ENCODE measurements at regions not wholly inside any gene's neighbourhood (a gene's known extent, or its start where the extent isn't known, plus 50 kb on each side); places are given as distances from the start of the nearest gene placed in this dataset.

- no peak for DNase-seq
Measured at GRCh38 chr21:38924954-38925353, 119.2 kb downstream of the ETS2 start.

- no peak for DNase-seq
Measured at GRCh38 chr21:38923429-38923828, 117.7 kb downstream of the ETS2 start.

- no peak for DNase-seq
Measured at GRCh38 chr21:38922474-38923235, 116.9 kb downstream of the ETS2 start.

- no peak for DNase-seq
Measured at GRCh38 chr21:38921511-38922251, 116.0 kb downstream of the ETS2 start.

GRCh38 chr21:38920631-38921398, 115.1 kb downstream of the ETS2 start:
- DNase-seq, result no peak

- no peak for DNase-seq
Measured at GRCh38 chr21:38918607-38919346, 113.0 kb downstream of the ETS2 start.

- DNase-seq, result peak; percentile 95
Measured at GRCh38 chr21:38917043-38917774, 111.5 kb downstream of the ETS2 start.

- DNase-seq, result no peak
Measured at GRCh38 chr21:38916214-38916964, 110.7 kb downstream of the ETS2 start.

GRCh38 chr21:38915546-38915945, 109.8 kb downstream of the ETS2 start:
- DNase-seq, result no peak

- peak; percentile 65 for DNase-seq
Measured at GRCh38 chr21:38914528-38915293, 109.0 kb downstream of the ETS2 start.

- no peak for DNase-seq
Measured at GRCh38 chr21:38913893-38914527, 108.3 kb downstream of the ETS2 start.

GRCh38 chr21:38913120-38913892, 107.6 kb downstream of the ETS2 start:
- DNase-seq, result peak; percentile 85

- no peak for DNase-seq
Measured at GRCh38 chr21:38912789-38913119, 107.0 kb downstream of the ETS2 start.

- no peak for DNase-seq
Measured at GRCh38 chr21:38912102-38912629, 106.4 kb downstream of the ETS2 start.

GRCh38 chr21:38911484-38912101, 105.9 kb downstream of the ETS2 start:
- no peak for DNase-seq

- DNase-seq, result peak; percentile 71
Measured at GRCh38 chr21:38910390-38911067, 104.8 kb downstream of the ETS2 start.

- DNase-seq, result no peak
Measured at GRCh38 chr21:38909929-38910328, 104.2 kb downstream of the ETS2 start.

- no peak for DNase-seq
Measured at GRCh38 chr21:38909109-38909508, 103.4 kb downstream of the ETS2 start.
